ENCODE measurements at regions not wholly inside any gene's neighbourhood (a gene's known extent, or its start where the extent isn't known, plus 50 kb on each side); places are given as distances from the start of the nearest gene placed in this dataset.

GRCh38 chr18:7415081-7415894 is 151.8 kb upstream of the PTPRM start:
- H3K9me3 ChIP-seq: no peaks in the 10 kb centered on the region
- peak in 1 of 2 donors; percentile 74 for DNase-seq
- H3K4me3 ChIP-seq: no peak overlapping the region
- H3K36me3 ChIP-seq: no peaks in the 10 kb centered on the region
- no peak for TF ChIP-seq CTCF (IDR thresholded peaks at IDR 0.05)
- H3K4me1 ChIP-seq: no peaks in the 10 kb centered on the region
- no peak overlapping the region for H3K27ac ChIP-seq
- no peaks in the 10 kb centered on the region for H3K27me3 ChIP-seq
- intact Hi-C loops (cut with DNase I; ENCODE audit: low total_unique reads): no loop called here

- Histone ChIP-seq H3K4me3 (no peak overlapping the region), H3K36me3 (no peaks in the 10 kb centered on the region), H3K9me3 (no peaks in the 10 kb centered on the region), H3K27me3 (no peaks in the 10 kb centered on the region), H3K27ac (no peak overlapping the region), H3K4me1 (no peaks in the 10 kb centered on the region)
- DNase-seq: no peak
- intact Hi-C loops (cut with DNase I; ENCODE audit: low total_unique reads): no loop called here
- no peak for TF ChIP-seq CTCF (IDR thresholded peaks at IDR 0.05)
These were observed 149.4 kb upstream of the PTPRM start for GRCh38 chr18:7417727-7418126.

DNA sequence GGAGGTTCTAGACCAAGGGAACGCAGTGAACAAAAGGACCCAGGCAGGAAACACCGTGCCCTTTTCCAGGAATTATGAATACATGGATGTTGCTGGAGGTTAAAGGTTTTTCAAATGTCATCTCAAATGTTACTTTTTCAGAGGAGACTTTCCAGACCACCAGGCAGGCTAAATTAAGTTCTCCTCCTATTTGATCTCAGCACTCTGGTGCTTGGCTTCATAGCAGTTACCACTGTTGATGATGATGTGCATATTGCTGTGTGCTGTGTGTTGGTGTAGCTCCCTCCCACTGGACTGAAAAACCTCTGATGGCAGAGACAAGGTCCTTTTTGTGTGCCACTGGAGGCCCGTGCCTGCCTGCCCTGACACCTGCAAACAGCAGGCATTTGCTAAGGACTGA is 137.3 kb upstream of the PTPRM start:
- no peak for TF ChIP-seq CTCF (IDR thresholded peaks at IDR 0.05)
- Histone ChIP-seq H3K9me3 (no peaks in the 10 kb centered on the region), H3K36me3 (no peaks in the 10 kb centered on the region), H3K4me3 (no peak overlapping the region), H3K27ac (no peak overlapping the region), H3K4me1 (no peaks in the 10 kb centered on the region), H3K27me3 (no peaks in the 10 kb centered on the region)
- no peak for DNase-seq
- intact Hi-C loops (cut with DNase I; ENCODE audit: low total_unique reads): no loop called here

GRCh38 chr18:7436166-7436565 is 130.9 kb upstream of the PTPRM start:
- H3K27me3 ChIP-seq: no peaks in the 10 kb centered on the region
- H3K4me3 ChIP-seq: no peak overlapping the region
- no peaks in the 10 kb centered on the region for H3K4me1 ChIP-seq
- no peak for DNase-seq
- H3K36me3 ChIP-seq: no peaks in the 10 kb centered on the region
- H3K9me3 ChIP-seq: no peaks in the 10 kb centered on the region
- intact Hi-C loops (cut with DNase I; ENCODE audit: low total_unique reads): no loop called here
- TF ChIP-seq CTCF (IDR thresholded peaks at IDR 0.05): no peak
- no peak overlapping the region for H3K27ac ChIP-seq

DNA sequence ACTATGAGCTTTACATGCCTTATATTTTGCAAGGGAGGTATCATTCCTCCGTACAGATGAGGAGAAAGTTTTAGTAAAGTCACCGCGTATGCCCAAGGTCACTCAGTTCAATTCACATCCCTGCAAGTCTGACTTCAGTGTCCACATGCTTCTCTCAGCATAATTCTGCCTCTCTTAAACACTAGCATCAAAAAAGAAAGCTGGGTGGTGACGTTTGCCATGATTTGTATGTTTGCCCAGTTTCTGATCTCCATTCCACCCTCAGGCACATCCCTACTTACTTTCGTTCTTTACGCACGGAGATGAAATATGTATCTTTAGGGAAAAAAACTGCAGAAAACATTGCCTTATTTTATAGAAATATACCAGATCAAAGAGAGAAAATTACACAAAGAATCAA is 129.2 kb upstream of the PTPRM start:
- Histone ChIP-seq H3K4me1 (no peaks in the 10 kb centered on the region), H3K36me3 (no peaks in the 10 kb centered on the region), H3K4me3 (no peak overlapping the region), H3K27ac (no peak overlapping the region), H3K27me3 (no peaks in the 10 kb centered on the region), H3K9me3 (no peaks in the 10 kb centered on the region)
- no peak for TF ChIP-seq CTCF (IDR thresholded peaks at IDR 0.05)
- intact Hi-C loops (cut with DNase I; ENCODE audit: low total_unique reads): no loop called here
- no peak for DNase-seq

Data from tibial artery (tissue), 4 donors.